Effector memory CD4-positive, alpha-beta T cell (primary cell): ENCODE measurements at regions not wholly inside any gene's neighbourhood (a gene's known extent, or its start where the extent isn't known, plus 50 kb on each side); places are given as distances from the start of the nearest gene placed in this dataset.

Source experiments
- DNase-seq, 3 donors: peaks; one replicate each; pipeline ENCODE4 v3.0.0-alpha.2; 2020
- H3K27ac ChIP-seq: 2 replicates; pipeline ENCODE4 v1.7.0; 2013; ENCODE audit warnings: mild to moderate bottlenecking, low read length, moderate library complexity; ENCODE audit not compliant: insufficient read depth, poor library complexity, severe bottlenecking
- H3K27me3 ChIP-seq: replicated peaks from 2 replicates; pipeline ENCODE4 v1.7.0; 2013; ENCODE audit warnings: mild to moderate bottlenecking, low read length; ENCODE audit not compliant: insufficient read depth, control insufficient read depth, poor library complexity, severe bottlenecking
- H3K36me3 ChIP-seq: 2 replicates; pipeline ENCODE4 v1.7.0; 2013; ENCODE audit warnings: mild to moderate bottlenecking, low read length, moderate library complexity; ENCODE audit not compliant: control insufficient read depth, insufficient read depth
- H3K4me1 ChIP-seq: 2 replicates; pipeline ENCODE4 v1.7.0; 2013; ENCODE audit warnings: low read length, mild to moderate bottlenecking; ENCODE audit not compliant: control insufficient read depth, insufficient read depth, poor library complexity, severe bottlenecking
- H3K4me3 ChIP-seq: 2 replicates; pipeline ENCODE4 v1.7.0; 2013; ENCODE audit warnings: low read length, low read depth, mild to moderate bottlenecking; ENCODE audit not compliant: insufficient read depth, poor library complexity, severe bottlenecking
- H3K9me3 ChIP-seq: 2 replicates; pipeline ENCODE4 v1.7.0; 2013; ENCODE audit warnings: mild to moderate bottlenecking, low read length, moderate library complexity; ENCODE audit not compliant: control insufficient read depth

DNA sequence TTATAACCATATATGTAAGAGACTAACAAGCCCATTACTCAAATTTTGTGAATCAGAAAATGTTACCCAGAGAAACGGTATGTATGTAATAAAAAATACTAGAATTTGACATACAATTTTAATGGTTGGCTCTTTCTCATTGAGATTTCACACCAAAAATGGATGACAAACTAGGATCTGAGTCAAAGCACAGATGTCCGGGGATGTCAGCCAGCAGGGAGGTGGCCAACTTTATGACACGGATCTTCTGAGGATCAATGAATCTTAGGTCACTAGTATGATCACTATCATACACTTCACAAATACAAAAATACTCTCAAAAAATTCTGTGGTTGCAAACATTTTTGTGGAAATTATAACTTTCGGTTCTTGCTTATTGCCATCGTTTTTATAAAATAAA is 173.5 kb upstream of the NFE2L3 start:
- Histone ChIP-seq H3K4me3 (no peak overlapping the region), H3K27ac (no peak overlapping the region), H3K4me1 (no peaks in the 10 kb centered on the region), H3K9me3 (no peaks in the 10 kb centered on the region), H3K36me3 (no peaks in the 10 kb centered on the region), H3K27me3 (no peaks in the 10 kb centered on the region)
- DNase-seq = no peak

DNA sequence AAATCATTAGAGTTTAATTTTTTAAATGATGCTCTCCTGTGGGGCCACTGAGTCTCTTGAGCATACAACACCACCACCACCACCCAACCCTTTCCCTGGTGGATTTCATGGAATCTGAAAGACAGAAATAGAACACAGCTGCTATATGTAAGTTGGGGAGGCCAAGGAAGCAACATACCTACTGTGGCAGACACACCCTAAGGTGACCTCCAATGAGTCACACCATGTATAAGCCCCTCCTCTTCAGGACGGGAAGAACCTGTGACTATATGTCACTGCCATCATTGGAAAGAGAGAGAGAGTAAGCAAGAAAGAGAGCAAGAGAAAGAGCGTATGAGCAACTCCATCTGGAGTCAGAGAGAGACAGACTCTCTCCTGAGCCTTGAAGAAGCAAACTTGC is 172.4 kb upstream of the NFE2L3 start:
- no peaks in the 10 kb centered on the region for H3K4me1 ChIP-seq

GRCh38 chr7:25982684-25983083 is 169.3 kb upstream of the NFE2L3 start:
- no peak for DNase-seq
- H3K4me3 ChIP-seq = no peak overlapping the region
- H3K27me3 ChIP-seq = no peaks in the 10 kb centered on the region
- H3K9me3 ChIP-seq = no peaks in the 10 kb centered on the region
- no peak overlapping the region for H3K27ac ChIP-seq
- no peaks in the 10 kb centered on the region for H3K4me1 ChIP-seq
- H3K36me3 ChIP-seq = no peaks in the 10 kb centered on the region

More for the DNA sequence above, 172.4 kb upstream of the NFE2L3 start:
- Histone ChIP-seq H3K4me3 (no peak overlapping the region), H3K27ac (no peak overlapping the region), H3K9me3 (no peaks in the 10 kb centered on the region), H3K36me3 (no peaks in the 10 kb centered on the region), H3K27me3 (no peaks in the 10 kb centered on the region)
- no peak for DNase-seq

- H3K36me3 ChIP-seq = no peaks in the 10 kb centered on the region
- DNase-seq = no peak
- H3K4me1 ChIP-seq = no peaks in the 10 kb centered on the region
- H3K27me3 ChIP-seq = no peaks in the 10 kb centered on the region
- no peak overlapping the region for H3K27ac ChIP-seq
- no peak overlapping the region for H3K4me3 ChIP-seq
- no peaks in the 10 kb centered on the region for H3K9me3 ChIP-seq
Measured at GRCh38 chr7:25985196-25985595, 166.8 kb upstream of the NFE2L3 start.

- no peak overlapping the region for H3K27ac ChIP-seq
- no peaks in the 10 kb centered on the region for H3K4me1 ChIP-seq
- no peaks in the 10 kb centered on the region for H3K9me3 ChIP-seq
- no peak for DNase-seq
- H3K27me3 ChIP-seq = no peaks in the 10 kb centered on the region
- no peak overlapping the region for H3K4me3 ChIP-seq
- no peaks in the 10 kb centered on the region for H3K36me3 ChIP-seq
Measured at GRCh38 chr7:25988640-25989039, 163.4 kb upstream of the NFE2L3 start.

GRCh38 chr7:25989140-25989705 is 162.8 kb upstream of the NFE2L3 start:
- Histone ChIP-seq H3K36me3 (no peaks in the 10 kb centered on the region), H3K9me3 (no peaks in the 10 kb centered on the region), H3K4me1 (no peaks in the 10 kb centered on the region), H3K4me3 (no peak overlapping the region), H3K27ac (no peak overlapping the region), H3K27me3 (no peaks in the 10 kb centered on the region)
- no peak for DNase-seq

DNA sequence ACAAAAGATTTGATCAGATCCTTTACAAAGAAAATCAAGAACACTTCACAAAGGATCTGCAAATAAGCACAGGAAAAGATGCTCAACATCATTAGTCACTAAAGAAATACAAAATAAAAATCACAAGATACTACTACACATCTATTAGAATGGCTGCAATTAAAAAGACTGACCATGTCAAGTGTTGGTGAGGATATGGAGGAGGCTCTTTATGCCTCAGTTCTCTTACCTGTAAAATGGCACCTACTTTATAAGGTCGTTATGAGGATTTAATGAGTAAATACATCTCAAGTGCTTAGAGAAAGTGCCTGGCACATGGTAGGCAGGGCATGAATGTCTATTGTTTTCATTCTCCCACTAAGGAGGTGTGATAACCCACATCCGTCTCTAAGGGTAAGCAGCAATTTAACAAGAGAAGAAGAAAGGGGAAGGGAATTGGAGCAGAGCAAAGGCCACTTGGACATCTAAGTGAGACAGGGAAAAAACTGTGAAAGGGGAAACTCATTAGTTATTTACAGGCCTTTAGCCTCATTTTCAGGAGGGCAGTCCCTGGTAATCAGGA is 157.5 kb upstream of the NFE2L3 start:
- Histone ChIP-seq H3K4me1 (no peaks in the 10 kb centered on the region), H3K36me3 (no peaks in the 10 kb centered on the region), H3K9me3 (no peaks in the 10 kb centered on the region), H3K4me3 (no peak overlapping the region), H3K27me3 (no peaks in the 10 kb centered on the region), H3K27ac (no peak overlapping the region)
- no peak for DNase-seq

GRCh38 chr7:25995216-25995615 is 156.8 kb upstream of the NFE2L3 start:
- H3K27ac ChIP-seq = no peak overlapping the region
- no peaks in the 10 kb centered on the region for H3K4me1 ChIP-seq

GRCh38 chr7:25996006-25996408 is 156.0 kb upstream of the NFE2L3 start:
- no peaks in the 10 kb centered on the region for H3K27me3 ChIP-seq
- no peak for DNase-seq
- H3K9me3 ChIP-seq = no peaks in the 10 kb centered on the region
- no peaks in the 10 kb centered on the region for H3K36me3 ChIP-seq
- H3K4me1 ChIP-seq = no peaks in the 10 kb centered on the region
- no peak overlapping the region for H3K4me3 ChIP-seq
- no peak overlapping the region for H3K27ac ChIP-seq

More at GRCh38 chr7:25995216-25995615, 156.8 kb upstream of the NFE2L3 start:
- DNase-seq = no peak
- H3K36me3 ChIP-seq = no peaks in the 10 kb centered on the region
- H3K9me3 ChIP-seq = no peaks in the 10 kb centered on the region
- H3K4me3 ChIP-seq = no peak overlapping the region
- no peaks in the 10 kb centered on the region for H3K27me3 ChIP-seq

GRCh38 chr7:25998499-25998898 is 153.5 kb upstream of the NFE2L3 start:
- Histone ChIP-seq H3K27me3 (no peaks in the 10 kb centered on the region), H3K4me3 (no peak overlapping the region), H3K4me1 (no peaks in the 10 kb centered on the region), H3K9me3 (no peaks in the 10 kb centered on the region), H3K27ac (no peak overlapping the region), H3K36me3 (no peaks in the 10 kb centered on the region)
- no peak for DNase-seq
